ENCODE measurements at regions not wholly inside any gene's neighbourhood (a gene's known extent, or its start where the extent isn't known, plus 50 kb on each side); places are given as distances from the start of the nearest gene placed in this dataset.

GRCh38 chr3:25365636-25366035, 62.4 kb upstream of the RARB start:
- H3K4me3 ChIP-seq (ENCODE audit: control insufficient read depth, low read depth, low read length): no peak overlapping the region
- TF ChIP-seq, protein P1, sequence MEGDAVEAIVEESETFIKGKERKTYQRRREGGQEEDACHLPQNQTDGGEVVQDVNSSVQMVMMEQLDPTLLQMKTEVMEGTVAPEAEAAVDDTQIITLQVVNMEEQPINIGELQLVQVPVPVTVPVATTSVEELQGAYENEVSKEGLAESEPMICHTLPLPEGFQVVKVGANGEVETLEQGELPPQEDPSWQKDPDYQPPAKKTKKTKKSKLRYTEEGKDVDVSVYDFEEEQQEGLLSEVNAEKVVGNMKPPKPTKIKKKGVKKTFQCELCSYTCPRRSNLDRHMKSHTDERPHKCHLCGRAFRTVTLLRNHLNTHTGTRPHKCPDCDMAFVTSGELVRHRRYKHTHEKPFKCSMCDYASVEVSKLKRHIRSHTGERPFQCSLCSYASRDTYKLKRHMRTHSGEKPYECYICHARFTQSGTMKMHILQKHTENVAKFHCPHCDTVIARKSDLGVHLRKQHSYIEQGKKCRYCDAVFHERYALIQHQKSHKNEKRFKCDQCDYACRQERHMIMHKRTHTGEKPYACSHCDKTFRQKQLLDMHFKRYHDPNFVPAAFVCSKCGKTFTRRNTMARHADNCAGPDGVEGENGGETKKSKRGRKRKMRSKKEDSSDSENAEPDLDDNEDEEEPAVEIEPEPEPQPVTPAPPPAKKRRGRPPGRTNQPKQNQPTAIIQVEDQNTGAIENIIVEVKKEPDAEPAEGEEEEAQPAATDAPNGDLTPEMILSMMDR (conservative IDR thresholded peaks at IDR 0.05; ENCODE audit: control insufficient read depth, insufficient read depth, low read depth, low read length): no peak
- no peak for DNase-seq (ENCODE audit: low read depth)

DNA sequence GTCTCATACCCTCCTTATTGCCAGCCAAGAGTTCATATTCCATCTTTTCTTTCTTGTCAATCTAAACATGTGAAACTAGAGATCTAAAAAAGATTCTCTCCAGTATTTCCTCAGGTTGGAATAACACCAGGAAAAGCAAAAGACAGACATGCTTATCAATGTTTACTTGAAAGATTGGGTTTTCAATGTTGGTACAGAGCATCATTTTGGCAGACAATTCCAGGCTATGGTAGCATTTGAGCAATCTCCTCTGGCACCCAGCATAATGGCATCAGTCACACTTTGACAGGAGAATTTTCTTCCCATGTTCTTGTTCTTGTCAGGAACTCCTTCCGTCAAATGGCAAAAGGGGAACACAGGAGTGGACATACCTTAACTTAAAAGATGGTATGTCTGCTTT, 61.0 kb upstream of the RARB start:
- DNase-seq (ENCODE audit: low read depth): no peak
- H3K4me3 ChIP-seq (ENCODE audit: control insufficient read depth, low read depth, low read length): no peak overlapping the region
- TF ChIP-seq, protein P1 (conservative IDR thresholded peaks at IDR 0.05; ENCODE audit: control insufficient read depth, insufficient read depth, low read depth, low read length): no peak

DNA sequence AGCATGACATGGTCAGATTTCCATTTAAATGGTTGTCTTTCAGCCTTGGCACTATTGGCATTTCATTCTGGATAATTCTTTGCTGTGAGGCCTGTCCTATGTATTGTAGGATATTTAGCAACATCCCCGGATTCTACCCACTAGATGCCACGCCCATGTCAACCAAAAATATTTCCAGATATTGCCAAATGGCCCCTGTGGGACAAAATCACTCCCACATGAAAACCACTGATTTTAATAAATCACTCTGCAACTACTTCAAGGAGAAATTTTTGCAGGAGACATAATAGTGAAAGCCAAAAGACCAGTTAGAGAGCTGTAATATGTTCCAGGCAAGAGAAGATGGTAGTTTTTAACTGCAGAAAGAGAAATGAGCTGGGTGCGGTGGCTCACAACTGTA, 55.9 kb upstream of the RARB start:
- H3K4me3 ChIP-seq (ENCODE audit: control insufficient read depth, low read depth, low read length): no peak overlapping the region
- peak; percentile 78 for DNase-seq (ENCODE audit: low read depth)
- TF ChIP-seq, protein P1 (conservative IDR thresholded peaks at IDR 0.05; ENCODE audit: control insufficient read depth, insufficient read depth, low read depth, low read length): no peak

- TF ChIP-seq, protein P1 (conservative IDR thresholded peaks at IDR 0.05; ENCODE audit: control insufficient read depth, insufficient read depth, low read depth, low read length): no peak
- no peak overlapping the region for H3K4me3 ChIP-seq (ENCODE audit: control insufficient read depth, low read depth, low read length)
- DNase-seq (ENCODE audit: low read depth): no peak
Observed at GRCh38 chr3:25376340-25376739, 51.7 kb upstream of the RARB start.

GRCh38 chr3:25377042-25377441, 51.0 kb upstream of the RARB start:
- DNase-seq (ENCODE audit: low read depth): no peak
- no peak overlapping the region for H3K4me3 ChIP-seq (ENCODE audit: control insufficient read depth, low read depth, low read length)
- TF ChIP-seq, protein P1 (conservative IDR thresholded peaks at IDR 0.05; ENCODE audit: control insufficient read depth, insufficient read depth, low read depth, low read length): no peak
